H9 (cell line): ENCODE measurements at regions not wholly inside any gene's neighbourhood (a gene's known extent, or its start where the extent isn't known, plus 50 kb on each side); places are given as distances from the start of the nearest gene placed in this dataset.

ENCODE experiments used
- DNase-seq: peaks from one replicate; pipeline ENCODE4 v3.0.0-alpha.2; 2017
- H2AFZ ChIP-seq: one replicate; pipeline ENCODE4 v1.6.1; 2013; ENCODE audit warnings: mild to moderate bottlenecking, low read length, control low read depth, moderate library complexity
- H2AK5ac ChIP-seq: 2 replicates; pipeline ENCODE4 v1.6.1; 2013; ENCODE audit warnings: low read length, control low read depth, mixed read lengths; ENCODE audit not compliant: insufficient read length
- H2BK120ac ChIP-seq: one replicate; pipeline ENCODE4 v1.6.1; 2013; ENCODE audit warnings: low read depth, mild to moderate bottlenecking, low read length, control low read depth, inconsistent platforms; ENCODE audit not compliant: poor library complexity, severe bottlenecking
- H2BK12ac ChIP-seq: 2 replicates; pipeline ENCODE4 v1.6.1; 2013; ENCODE audit warnings: low read length, control low read depth, mixed read lengths, low read depth; ENCODE audit not compliant: insufficient read length
- H2BK15ac ChIP-seq: 2 replicates; pipeline ENCODE4 v1.6.1; 2013; ENCODE audit warnings: low read depth, low read length, control low read depth
- H2BK20ac ChIP-seq: one replicate; pipeline ENCODE4 v1.6.1; 2013; ENCODE audit warnings: low read depth, mild to moderate bottlenecking, low read length, control low read depth, inconsistent platforms; ENCODE audit not compliant: poor library complexity, severe bottlenecking
- H2BK5ac ChIP-seq: 2 replicates; pipeline ENCODE4 v1.6.1; 2013; ENCODE audit warnings: low read length, control low read depth, mixed read lengths; ENCODE audit not compliant: insufficient read length
- H3K14ac ChIP-seq: 2 replicates; pipeline ENCODE4 v1.6.1; 2013; ENCODE audit warnings: low read length, control low read depth; ENCODE audit not compliant: insufficient read depth
- H3K18ac ChIP-seq: 2 replicates; pipeline ENCODE4 v1.6.1; 2013; ENCODE audit warnings: low read depth, mild to moderate bottlenecking, mixed read lengths, low read length, control low read depth; ENCODE audit not compliant: insufficient read length
- H3K23ac ChIP-seq: 2 replicates; pipeline ENCODE4 v1.6.1; 2013; ENCODE audit warnings: low read length, control low read depth, mixed read lengths, low read depth; ENCODE audit not compliant: insufficient read length
- H3K23me2 ChIP-seq: 2 replicates; pipeline ENCODE4 v1.6.1; 2013; ENCODE audit warnings: low read depth, mild to moderate bottlenecking, mixed read lengths, low read length, control low read depth; ENCODE audit not compliant: insufficient read length, poor library complexity, severe bottlenecking
- H3K27ac ChIP-seq: 2 replicates; pipeline ENCODE4 v1.5.1; 2013; ENCODE audit warnings: low read length, control low read depth, mixed read lengths, low read depth; ENCODE audit not compliant: insufficient read length
- H3K27me3 ChIP-seq: 2 replicates; pipeline ENCODE4 v1.6.1; 2013; ENCODE audit warnings: low read length, control low read depth, inconsistent platforms; ENCODE audit not compliant: insufficient read depth
- H3K4ac ChIP-seq: 2 replicates; pipeline ENCODE4 v1.6.1; 2013; ENCODE audit warnings: low read depth, mild to moderate bottlenecking, control low read depth, inconsistent platforms, low read length, moderate library complexity
- H3K4me1 ChIP-seq: 2 replicates; pipeline ENCODE4 v1.6.1; 2013; ENCODE audit warnings: low read length, control low read depth, inconsistent platforms; ENCODE audit not compliant: insufficient read depth
- H3K4me2 ChIP-seq: 2 replicates; pipeline ENCODE4 v1.6.1; 2013; ENCODE audit warnings: low read length, control low read depth, mixed read lengths; ENCODE audit not compliant: insufficient read length, insufficient read depth
- H3K56ac ChIP-seq: 2 replicates; pipeline ENCODE4 v1.6.1; 2013; ENCODE audit warnings: low read depth, mild to moderate bottlenecking, mixed read lengths, low read length, control low read depth; ENCODE audit not compliant: insufficient read length
- H3K79me1 ChIP-seq: 2 replicates; pipeline ENCODE4 v1.6.1; 2013; ENCODE audit warnings: low read depth, mild to moderate bottlenecking, moderate library complexity, low read length, control low read depth, inconsistent platforms; ENCODE audit not compliant: insufficient read depth, poor library complexity, severe bottlenecking
- H3K79me2 ChIP-seq: 2 replicates; pipeline ENCODE4 v1.6.1; 2013; ENCODE audit warnings: low read length, control low read depth, inconsistent platforms; ENCODE audit not compliant: insufficient read depth
- H3K9ac ChIP-seq: 2 replicates; pipeline ENCODE4 v1.6.1; 2013; ENCODE audit warnings: low read length, control low read depth, mixed read lengths; ENCODE audit not compliant: insufficient read length; ENCODE audit errors: extremely low read depth
- H3K9me3 ChIP-seq: one replicate; pipeline ENCODE4 v1.6.1; 2013; ENCODE audit warnings: low read depth, low read length, inconsistent platforms; ENCODE audit not compliant: control insufficient read depth
- H3T11ph ChIP-seq: one replicate; pipeline ENCODE4 v1.6.1; 2013; ENCODE audit warnings: mild to moderate bottlenecking, low read length, control low read depth, inconsistent platforms
- H4K20me1 ChIP-seq: one replicate; pipeline ENCODE4 v1.6.1; 2013; ENCODE audit not compliant: control insufficient read depth, insufficient read length, insufficient read depth
- H4K5ac ChIP-seq: 2 replicates; pipeline ENCODE4 v1.6.1; 2013; ENCODE audit warnings: low read depth, mild to moderate bottlenecking, mixed read lengths, low read length, control low read depth; ENCODE audit not compliant: insufficient read length
- H4K8ac ChIP-seq: replicated peaks from 2 replicates; pipeline ENCODE4 v1.6.1; 2013; ENCODE audit warnings: low read length, control low read depth, mixed read lengths, low read depth; ENCODE audit not compliant: insufficient read length
- H4K91ac ChIP-seq: 2 replicates; pipeline ENCODE4 v1.6.1; 2013; ENCODE audit warnings: low read depth, mild to moderate bottlenecking, moderate library complexity, mixed read lengths, low read length, control low read depth; ENCODE audit not compliant: insufficient read length
- H3K27ac Mint-ChIP-seq, 3 experiments: 2 replicates in 2 of 3; 3 replicates in 1 of 3; pipeline ENCODE4 v1.8.0; 2020 to 2021; ENCODE audit warnings: mixed read lengths in 3 of 3, mild to moderate bottlenecking in 1 of 3, moderate library complexity in 1 of 3
- H3K27me3 Mint-ChIP-seq: 2 replicates; pipeline ENCODE4 v1.8.0; 2021; ENCODE audit warnings: low read depth, mild to moderate bottlenecking, moderate library complexity, mixed read lengths
- H3K36me3 Mint-ChIP-seq, 3 experiments: 2 replicates in 2 of 3; 3 replicates in 1 of 3; pipeline ENCODE4 v1.8.0; 2020 to 2021; ENCODE audit warnings: low read depth in 3 of 3, mixed read lengths in 3 of 3; ENCODE audit not compliant: insufficient read depth in 1 of 3
- H3K4me1 Mint-ChIP-seq, 2 experiments: 2 replicates each; pipeline ENCODE4 v1.8.0; 2020; ENCODE audit warnings: mixed read lengths in 2 of 2
- H3K4me3 Mint-ChIP-seq, 2 experiments: 2 replicates in 1 of 2; 3 replicates in 1 of 2; pipeline ENCODE4 v1.8.0; 2020 to 2021; ENCODE audit warnings: mild to moderate bottlenecking in 2 of 2, mixed read lengths in 2 of 2, moderate library complexity in 1 of 2
- H3K9me3 Mint-ChIP-seq, 2 experiments: 2 replicates in 1 of 2; 3 replicates in 1 of 2; pipeline ENCODE4 v1.8.0; 2020; ENCODE audit warnings: mild to moderate bottlenecking in 2 of 2, mixed read lengths in 2 of 2, moderate library complexity in 1 of 2
- TF ChIP-seq, protein P1 (sequence below): fragments of 200-600 bp; sonication (generic); conservative IDR thresholded peaks from 3 replicates; pipeline ENCODE4 v1.8.0; 2021; ENCODE audit warnings: antibody characterized with exemption, mild to moderate bottlenecking

DNA sequence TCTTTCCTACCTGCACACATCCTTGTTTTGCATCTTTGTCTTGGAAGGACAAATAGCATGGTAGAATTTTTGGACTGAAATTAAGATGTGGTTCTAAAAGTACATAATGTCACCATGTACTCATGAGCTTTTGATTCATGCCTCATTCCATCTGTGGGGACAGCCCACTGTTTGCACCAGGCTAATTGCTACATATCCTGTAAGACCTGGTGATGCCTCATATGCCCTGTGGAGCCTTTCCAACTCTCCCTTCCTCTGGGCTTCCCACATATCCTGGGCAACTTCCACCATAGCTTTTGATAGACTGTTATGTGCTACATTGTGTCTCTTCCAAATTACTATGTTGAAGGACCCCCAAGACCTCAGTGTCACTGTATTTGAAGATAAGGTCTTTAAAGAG is 213.6 kb upstream of the PREP start:
- no peak overlapping the region for H2AK5ac ChIP-seq
- no peaks in the 10 kb centered on the region for H3K79me1 ChIP-seq
- no peaks in the 10 kb centered on the region for H3K23me2 ChIP-seq
- no peak overlapping the region for H3T11ph ChIP-seq
- H2BK120ac ChIP-seq = no peak overlapping the region
- H2BK12ac ChIP-seq = no peak overlapping the region
- no peak overlapping the region for H3K4ac ChIP-seq
- DNase-seq = no peak
- no peaks in the 10 kb centered on the region for H3K27me3 ChIP-seq
- no peaks in the 10 kb centered on the region for H3K9me3 ChIP-seq
- H3K27ac ChIP-seq = no peak overlapping the region
- H3K18ac ChIP-seq = no peak overlapping the region
- no peak overlapping the region for H3K4me3 Mint-ChIP-seq
- no peak overlapping the region; a peak in 1 of 7 replicates for H3K27ac Mint-ChIP-seq
- H2AFZ ChIP-seq = no peak overlapping the region
- H3K4me1 Mint-ChIP-seq = no peaks in the 10 kb centered on the region
- no peak overlapping the region for H4K8ac ChIP-seq
- H2BK5ac ChIP-seq = no peak overlapping the region
- H3K14ac ChIP-seq = no peak overlapping the region
- H4K20me1 ChIP-seq = no peaks in the 10 kb centered on the region
- no peak overlapping the region for H4K5ac ChIP-seq
- no peak overlapping the region for H2BK15ac ChIP-seq
- H3K79me2 ChIP-seq = no peaks in the 10 kb centered on the region
- H3K4me1 ChIP-seq = no peaks in the 10 kb centered on the region
- no peak overlapping the region for H4K91ac ChIP-seq
- H3K9me3 Mint-ChIP-seq = peaks cover 6 to 7% of the 10 kb centered on the region in 2 experiments; a peak in 4 of 5 replicates
- no peak overlapping the region for H3K4me2 ChIP-seq
- peaks cover 4 to 8% (median 6%) of the 10 kb centered on the region in 3 experiments for H3K36me3 Mint-ChIP-seq
- no peak overlapping the region for H2BK20ac ChIP-seq
- H3K27me3 Mint-ChIP-seq = no peaks in the 10 kb centered on the region
- H3K23ac ChIP-seq = no peak overlapping the region
- TF ChIP-seq, protein P1, sequence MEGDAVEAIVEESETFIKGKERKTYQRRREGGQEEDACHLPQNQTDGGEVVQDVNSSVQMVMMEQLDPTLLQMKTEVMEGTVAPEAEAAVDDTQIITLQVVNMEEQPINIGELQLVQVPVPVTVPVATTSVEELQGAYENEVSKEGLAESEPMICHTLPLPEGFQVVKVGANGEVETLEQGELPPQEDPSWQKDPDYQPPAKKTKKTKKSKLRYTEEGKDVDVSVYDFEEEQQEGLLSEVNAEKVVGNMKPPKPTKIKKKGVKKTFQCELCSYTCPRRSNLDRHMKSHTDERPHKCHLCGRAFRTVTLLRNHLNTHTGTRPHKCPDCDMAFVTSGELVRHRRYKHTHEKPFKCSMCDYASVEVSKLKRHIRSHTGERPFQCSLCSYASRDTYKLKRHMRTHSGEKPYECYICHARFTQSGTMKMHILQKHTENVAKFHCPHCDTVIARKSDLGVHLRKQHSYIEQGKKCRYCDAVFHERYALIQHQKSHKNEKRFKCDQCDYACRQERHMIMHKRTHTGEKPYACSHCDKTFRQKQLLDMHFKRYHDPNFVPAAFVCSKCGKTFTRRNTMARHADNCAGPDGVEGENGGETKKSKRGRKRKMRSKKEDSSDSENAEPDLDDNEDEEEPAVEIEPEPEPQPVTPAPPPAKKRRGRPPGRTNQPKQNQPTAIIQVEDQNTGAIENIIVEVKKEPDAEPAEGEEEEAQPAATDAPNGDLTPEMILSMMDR = no peak
- no peak overlapping the region for H3K56ac ChIP-seq
- no peak overlapping the region for H3K9ac ChIP-seq
